ENCODE measurements at regions not wholly inside any gene's neighbourhood (a gene's known extent, or its start where the extent isn't known, plus 50 kb on each side); places are given as distances from the start of the nearest gene placed in this dataset.
A peak's percentile ranks its signal among the peaks of the same experiment; 100 is the strongest.

DNA sequence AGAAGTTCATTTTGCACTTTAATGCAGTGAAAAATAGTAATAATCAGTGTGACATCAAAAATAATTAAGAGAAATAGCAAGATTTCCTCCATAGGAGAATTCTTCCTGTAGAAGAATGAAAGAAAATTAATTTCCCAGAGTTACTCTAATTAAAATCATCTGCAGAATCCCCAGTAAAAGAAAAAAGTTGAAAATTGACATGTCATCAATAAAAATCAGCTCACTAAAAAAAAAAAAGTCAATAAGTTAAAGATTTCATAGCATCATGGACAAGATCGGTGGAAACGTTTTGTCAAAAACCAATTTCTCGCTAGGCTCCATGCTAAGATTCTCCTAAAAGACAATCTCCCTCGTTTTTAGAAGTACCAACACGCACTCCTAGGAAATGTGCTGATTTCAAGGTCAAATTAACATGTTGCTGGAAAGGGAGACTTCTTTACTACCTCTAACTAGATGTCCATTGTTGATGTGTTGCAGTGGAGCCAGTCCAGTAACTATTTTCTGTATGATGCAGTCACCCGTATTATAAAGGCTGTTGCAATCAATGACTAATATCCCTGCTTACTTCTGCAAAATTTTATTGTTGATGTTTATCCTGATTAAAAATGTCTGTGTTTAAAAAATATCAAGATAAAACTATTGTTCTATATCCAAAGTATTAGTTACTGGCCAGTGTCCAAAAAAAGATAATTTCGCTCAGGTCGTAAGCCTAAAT lies 591.9 kb upstream of the MGMT start:
- DNase-seq (ENCODE audit: low spot score): no peak

DNA sequence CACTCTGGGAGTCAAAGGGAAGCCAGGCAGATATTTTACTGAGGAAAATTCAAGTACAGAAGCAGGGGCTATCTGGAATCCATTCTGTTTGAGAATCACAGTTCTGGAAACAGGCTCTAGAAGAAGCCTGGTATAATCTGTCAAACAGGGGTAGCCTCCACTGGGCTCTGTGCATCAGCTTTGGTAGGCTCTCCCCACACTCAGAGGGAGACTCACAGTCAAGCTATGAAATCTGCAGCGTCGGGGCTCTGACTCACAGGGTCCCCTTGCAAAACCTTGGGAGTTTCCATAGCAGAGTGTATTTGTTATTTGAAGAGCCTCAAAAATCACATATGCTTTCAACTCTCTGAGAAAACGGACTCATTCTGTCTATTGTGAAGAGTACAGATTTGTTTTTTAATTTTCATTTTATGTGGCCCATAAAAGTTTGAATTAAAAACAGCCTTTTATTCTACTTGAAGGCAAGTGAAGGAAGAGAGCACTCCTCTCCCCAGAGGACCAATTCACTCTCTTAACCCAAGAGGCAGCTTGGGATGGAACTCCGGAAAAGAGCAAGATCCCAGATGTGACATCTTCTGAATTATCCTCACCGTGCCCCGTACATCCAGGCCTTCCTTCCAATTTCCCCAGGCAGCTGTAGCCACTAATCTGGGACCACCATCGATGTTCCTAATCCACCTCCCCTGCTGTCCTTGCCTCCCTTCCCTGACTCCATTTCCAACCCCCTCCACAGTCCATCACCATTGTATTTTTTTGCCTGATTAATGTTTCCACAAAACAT lies 590.9 kb upstream of the MGMT start:
- peak; percentile 16 for DNase-seq (ENCODE audit: low spot score)

DNA sequence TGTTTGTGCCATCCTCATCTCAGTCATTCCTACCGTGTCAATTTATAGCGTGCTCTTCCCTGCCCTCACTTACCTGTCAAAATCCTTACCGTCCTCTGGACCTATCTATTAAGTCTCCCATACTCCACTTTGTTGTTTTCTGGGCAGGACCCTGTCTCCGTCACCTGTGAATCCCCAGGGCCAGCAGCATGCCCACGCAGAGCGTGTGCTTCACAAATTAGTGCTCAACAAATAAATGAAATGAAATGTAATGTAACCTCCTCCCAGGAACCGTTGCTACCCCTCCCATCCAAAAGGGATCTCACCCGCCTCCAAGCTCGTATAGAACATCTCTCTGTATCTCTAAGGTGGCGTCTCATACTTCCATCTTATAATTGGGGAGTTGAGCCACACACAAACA lies 589.9 kb upstream of the MGMT start:
- DNase-seq (ENCODE audit: low spot score): no peak

DNA sequence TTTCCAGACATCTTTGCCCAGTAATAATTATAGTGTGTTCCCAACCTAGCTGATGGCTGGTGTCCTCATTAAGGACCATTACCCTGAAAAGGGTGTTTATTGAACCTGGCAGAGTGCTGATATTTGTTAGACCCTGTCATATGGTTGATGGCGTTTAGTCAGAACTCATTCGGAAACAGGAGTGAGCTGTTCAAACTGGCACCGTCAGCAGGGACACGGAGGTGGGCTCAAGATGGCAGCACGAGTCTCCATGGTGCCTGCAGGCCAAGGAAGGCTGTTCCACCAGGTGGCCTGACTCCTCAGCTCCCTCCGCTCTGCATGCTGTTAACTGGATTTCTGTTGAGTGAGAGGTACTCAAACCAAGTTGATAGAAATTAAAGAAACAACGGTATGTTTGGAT lies 589.1 kb upstream of the MGMT start:
- DNase-seq (ENCODE audit: low spot score): no peak

DNA sequence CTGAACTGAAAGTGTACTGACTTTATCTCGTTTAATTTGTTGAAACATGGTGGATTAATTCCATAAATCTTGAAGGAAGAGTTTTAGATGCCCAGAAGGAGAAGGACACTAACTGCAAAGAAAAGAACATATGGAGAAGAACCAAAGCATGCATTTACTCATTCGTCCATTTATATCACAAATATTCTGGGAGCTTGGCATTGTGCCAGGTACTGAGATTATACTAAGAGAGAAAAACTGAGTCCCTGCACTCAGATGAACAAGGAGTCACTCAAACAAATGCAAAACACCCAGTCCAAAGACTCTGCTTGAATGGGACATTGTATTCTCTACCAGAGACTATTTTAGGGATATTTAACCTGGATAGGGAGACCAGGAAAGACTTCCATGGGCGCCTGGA lies 588.0 kb upstream of the MGMT start:
- DNase-seq (ENCODE audit: low spot score): no peak

DNA sequence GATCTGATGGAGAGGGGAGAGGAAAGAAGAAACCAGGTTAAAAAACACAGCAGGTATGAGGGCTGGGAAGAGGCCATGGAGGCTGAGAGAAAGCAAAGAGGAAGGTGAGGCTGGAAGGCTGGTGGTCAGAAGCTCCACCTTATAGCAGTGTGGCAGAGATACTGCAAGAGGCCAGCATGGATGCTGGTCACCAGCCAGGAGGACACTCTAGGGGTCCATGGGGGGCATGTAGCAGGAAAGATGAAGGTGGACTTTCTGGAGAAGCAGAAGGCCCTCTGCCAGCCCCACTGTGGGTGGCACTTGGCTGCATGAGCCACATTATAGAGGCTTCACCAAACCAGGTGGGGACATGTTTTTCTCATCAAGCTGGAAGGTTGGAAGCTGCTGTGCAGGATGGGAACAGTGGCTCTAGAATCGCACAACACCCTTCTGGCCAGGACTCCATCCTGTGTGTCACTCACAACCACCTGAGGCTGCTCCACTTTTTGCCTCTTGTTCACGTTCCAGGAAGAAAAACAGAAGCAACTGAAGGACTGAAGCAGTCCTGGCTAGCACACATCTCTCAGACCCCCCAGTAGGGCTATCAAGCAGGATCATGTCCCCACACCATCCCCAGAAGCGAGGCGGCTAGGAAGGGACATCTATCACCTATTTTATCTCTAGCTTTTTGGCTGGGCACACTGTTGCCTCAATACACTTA lies 587.5 kb upstream of the MGMT start:
- no peak for DNase-seq (ENCODE audit: low spot score)

DNA sequence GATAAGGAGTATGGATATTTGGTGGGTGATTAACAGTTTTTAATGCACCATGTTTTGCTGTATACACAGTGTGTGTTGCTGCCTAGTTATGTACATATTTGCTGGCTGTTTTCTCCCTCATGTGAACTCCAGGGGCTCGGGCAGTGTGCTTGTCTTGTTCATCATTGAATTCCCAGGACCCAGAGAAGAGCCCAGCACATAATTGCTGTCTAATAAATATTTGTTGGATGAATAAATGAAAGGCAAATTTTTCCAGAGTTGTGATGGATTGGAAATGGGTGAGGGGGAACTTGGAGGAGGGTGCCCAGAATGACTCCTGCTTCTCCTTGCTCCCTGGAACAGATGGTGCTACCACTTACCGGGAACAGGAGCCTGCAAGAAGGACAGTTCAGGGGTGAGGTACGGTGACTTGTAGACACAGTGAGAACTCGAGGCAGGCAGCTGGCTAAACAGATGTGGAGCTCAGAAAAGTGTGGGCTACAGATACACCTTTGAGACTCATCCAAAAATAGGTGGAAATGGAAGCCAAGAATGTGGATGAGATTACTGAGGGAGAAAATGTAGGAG lies 586.8 kb upstream of the MGMT start:
- no peak for DNase-seq (ENCODE audit: low spot score)

DNA sequence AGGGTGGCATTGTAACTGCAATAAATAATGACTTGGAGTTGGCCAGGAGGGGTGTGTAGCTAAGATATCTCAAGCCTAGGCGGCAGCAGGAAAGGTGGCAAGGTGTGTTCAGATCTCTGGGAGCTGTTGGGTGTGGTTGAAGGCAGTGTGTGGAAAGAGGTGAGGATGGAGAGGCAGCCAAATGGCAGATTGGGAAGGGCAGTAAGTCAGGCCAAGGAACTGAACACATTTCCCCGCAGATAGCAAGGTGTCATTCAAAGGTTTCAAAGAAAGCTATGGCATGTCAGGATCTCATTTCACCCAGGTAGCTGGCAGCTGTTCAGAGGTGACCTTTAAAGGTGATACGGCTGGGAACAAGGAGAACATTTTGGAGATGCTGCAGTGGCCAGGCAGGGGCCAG lies 586.0 kb upstream of the MGMT start:
- no peak for DNase-seq (ENCODE audit: low spot score)

DNA sequence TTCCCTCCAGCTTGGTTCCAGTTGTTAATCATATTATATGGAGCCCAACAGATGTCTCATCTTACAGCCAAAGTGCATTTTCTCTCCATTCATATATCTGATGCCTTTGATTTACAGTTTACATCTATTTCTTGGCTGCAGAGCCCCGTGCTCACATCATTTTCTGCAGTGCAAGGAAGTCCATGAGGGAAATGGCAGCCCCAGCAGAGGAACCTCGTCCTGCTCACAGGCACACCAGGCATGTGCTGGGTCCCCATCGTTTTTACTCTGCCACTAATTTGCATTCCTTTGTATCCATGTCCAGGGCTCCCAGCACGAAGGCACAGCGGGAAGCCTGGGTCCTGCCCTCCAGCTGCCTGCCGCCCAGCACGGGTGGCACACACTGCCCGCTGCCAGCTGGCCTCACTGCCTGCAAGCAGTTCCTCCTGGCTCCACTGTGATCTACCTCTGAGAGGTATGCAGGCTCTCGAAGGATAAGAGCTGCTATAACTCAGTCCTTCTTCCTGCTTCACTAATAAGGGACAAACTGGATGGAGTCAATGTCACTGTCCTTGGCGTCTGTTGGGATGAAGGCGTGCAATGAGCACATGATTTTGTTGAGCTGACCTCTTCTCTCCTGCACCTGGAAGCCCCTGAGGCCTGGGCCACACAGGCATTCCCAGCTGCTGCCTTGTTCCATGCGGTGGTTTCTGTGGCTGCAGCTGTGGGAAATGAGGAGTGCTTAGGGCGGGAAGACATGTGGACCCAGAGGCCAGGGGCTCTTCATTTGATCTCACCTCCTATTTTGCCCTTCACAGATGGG lies 583.6 kb upstream of the MGMT start:
- DNase-seq (ENCODE audit: low spot score): no peak

DNA sequence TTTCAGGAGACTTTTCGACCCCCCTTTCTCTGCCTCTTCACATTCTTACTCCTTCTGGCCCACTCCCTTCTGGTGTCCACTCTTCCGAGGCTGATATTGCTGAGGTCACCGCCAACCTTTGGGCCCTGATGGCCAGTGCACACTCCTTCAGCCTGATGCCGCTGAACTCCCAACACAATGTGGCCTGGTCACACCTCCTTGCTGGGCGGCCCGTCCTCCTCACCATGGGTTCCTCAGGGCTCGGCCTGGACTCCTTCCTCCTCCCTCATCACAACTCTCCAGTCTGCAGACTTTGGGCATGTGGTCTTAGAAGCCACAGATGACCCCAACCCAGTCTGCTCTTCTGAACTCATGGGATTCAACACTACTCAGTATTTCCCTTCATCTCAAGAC lies 583.0 kb upstream of the MGMT start:
- DNase-seq (ENCODE audit: low spot score): no peak

DNA sequence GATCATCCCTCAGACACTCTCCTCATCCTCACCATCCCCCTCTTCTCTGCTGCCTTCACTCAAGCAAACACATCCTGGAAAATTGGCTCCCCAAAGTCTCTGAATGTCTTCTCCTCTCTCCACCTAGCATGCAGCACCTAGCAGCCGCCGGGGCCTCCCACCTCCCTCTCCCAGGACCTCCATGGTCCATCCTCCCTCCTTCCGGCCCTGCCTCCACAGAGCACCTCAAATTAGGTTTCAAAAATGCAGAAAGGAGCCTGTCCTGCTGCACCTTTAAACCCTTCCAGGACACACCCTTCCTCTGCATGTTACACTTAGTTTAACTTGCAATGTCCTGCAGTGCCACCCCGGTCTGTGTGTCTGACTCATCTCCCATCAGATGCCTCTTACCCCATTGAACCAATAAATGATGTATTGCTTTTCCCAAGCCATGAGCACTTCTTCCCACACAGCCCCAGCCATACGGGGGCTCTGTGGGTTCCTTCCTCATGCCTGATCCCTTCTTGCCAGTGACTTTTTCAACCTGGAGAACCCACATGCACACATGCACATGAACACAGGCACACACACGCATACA lies 582.5 kb upstream of the MGMT start:
- no peak for DNase-seq (ENCODE audit: low spot score)

DNA sequence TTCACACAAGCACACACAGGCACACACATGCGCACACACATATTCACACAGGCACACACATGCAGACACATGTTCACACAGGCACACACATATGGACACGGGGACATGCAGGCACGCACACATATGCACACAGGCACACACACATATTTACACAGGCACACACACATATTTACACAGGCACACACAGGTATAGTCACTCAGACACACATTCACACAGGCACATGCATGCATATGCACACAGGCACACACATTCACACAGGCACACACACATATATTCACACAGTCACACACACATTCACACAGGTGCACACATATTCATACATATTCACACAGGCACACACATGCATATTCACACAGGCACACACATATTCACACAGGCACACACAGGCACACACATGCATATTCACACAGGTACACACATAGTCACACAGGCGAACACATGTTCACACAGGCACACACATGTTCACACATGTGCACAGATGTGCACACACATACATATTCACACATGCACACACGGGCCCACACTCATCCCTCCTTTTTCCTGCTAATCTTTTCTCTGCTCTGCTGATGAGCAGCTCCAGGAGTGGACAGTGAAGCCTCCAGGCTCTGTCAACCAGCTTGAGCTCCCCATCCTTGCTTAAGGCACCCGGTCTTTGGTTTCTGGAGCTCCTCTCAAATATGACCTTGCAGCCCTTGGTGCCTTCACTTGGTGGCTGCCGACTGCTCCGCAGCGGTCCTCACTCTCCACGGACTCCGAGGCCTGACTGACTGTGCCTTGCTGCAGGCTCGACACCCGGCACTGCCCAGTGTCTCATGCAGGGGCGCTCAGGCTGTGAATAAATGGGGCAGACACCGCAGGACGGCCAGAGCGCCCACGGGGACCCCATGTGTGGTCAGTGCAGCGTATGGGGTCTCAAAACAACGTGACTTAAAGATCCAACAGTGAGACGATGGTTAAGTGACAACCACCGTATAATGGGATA lies 581.2 kb upstream of the MGMT start:
- no peak for DNase-seq (ENCODE audit: low spot score)

DNA sequence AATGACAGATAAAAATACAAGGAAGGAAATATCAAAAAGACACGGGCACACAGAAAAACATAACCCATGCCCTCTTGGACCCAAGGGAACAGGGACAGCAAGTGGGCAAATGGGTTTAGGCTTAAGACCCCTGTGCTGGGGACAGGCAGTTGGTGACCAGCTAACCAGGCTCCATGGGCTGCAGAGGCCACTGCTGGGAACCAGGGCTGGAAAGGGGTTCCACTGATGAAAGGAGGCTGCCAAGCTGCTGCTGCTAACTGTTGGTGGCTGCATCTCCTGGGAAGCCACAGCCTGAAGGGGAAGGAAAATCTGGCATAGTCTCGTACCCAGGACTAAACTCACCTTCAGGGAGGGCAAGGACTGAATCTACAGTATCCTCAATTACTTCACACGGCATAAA lies 579.2 kb upstream of the MGMT start:
- no peak for DNase-seq (ENCODE audit: low spot score)

DNA sequence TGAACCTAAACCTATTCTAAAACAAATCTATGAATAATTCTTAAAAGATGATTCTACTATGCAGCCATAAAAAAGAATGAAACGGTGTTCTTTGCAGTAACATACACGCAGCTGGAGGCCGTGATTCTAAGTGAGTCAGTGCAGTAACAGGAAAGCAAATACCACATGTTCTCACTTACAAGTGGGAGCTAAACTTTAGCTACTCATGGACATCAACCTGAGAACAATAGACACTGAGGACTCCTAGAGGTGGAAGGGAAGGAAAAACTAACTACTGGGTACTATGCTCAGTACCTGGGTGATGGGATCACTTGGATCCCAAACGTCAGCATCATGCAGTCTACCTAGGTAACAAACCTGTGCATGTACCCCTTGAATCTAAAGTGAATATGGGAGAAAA lies 575.0 kb upstream of the MGMT start:
- DNase-seq (ENCODE audit: low spot score): no peak

DNA sequence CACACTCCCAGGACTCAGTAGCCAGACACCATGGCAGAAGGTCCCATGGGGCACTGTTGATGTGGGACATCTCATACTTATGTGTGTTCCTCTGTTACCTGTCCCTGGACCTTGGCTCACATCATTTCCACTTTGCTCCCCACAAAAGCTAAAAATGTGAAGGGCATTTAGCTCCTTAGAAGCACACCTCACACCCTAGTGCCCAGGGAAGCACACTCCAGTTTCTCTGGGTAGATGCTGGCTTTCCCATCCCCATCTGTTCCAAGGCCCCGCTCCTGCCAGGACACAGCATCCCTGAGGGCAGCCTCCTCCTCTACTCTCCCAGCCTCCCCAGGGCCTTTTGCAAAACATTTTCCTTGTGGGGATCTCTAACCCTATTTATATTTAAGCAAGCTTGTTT lies 572.4 kb upstream of the MGMT start:
- no peak for DNase-seq (ENCODE audit: low spot score)

DNA sequence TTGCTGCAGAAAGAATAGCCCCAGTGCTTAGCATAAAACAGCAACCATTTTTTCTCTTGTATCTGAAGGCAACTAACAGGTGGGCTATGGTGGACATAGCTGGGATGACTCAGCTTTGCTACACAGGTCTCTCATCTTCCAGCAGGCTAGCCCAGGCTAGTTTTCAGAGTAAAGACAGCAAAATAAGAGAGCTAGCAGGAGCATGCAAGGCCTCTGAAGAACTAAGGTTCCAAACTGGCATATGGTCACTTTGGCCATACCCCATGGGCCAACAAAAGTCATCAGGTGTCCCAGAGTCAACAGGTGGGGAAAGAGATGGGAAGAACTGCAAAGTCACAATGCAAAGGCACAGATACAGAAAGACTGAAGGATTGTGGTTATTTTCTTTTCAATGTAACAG lies 571.6 kb upstream of the MGMT start:
- DNase-seq (ENCODE audit: low spot score): no peak

DNA sequence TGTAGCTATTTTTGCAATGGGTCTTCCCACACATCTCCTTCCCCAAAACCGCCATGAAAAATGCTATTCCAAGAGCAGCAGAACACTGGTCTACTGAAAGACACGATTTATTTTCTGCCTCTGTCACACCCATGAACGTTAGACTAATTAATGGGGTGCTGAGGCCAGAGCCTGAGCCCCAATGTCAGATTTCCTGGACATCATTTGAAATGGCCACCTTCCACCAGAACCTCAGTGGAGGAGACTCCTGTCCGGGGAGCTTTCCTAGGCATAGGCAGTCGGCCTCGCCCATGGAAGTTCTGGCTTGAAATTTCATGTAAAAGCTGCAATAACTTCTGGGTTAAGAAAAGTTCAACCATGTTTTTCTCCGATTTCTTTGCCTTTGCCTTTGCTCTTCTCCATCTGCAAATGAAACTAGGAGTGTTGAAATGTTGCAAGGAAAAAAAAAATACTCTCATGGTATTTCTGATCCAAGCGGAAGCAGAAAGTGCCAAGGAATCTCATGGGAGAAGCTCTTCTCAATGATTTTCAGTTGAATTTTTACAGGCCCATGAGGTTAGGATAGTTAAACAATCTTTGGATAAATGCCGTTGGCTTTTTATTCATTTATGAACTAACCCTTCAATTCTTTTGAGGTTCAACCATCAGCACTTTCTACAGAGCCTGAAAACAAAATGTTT lies 570.8 kb upstream of the MGMT start:
- DNase-seq (ENCODE audit: low spot score): no peak

DNA sequence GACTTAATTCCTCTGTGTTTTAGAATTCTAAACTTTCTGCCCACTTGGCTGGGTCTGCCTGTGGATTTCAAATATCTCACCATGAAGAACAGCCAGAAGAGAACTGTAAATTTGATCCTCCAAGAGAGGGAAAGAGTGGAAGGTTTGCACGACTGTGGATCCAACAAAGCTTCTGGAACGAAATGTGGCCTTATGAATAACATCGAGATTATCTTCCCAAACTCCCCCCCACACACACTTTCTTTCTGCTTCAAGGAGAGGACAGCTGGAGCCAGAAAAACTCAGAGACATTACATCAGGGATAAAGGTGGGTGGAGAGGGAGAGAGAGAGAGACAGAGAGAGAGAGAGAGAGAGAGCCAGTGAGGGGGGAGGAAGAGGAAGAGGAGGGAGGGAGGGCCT lies 570.1 kb upstream of the MGMT start:
- no peak for DNase-seq (ENCODE audit: low spot score)

DNA sequence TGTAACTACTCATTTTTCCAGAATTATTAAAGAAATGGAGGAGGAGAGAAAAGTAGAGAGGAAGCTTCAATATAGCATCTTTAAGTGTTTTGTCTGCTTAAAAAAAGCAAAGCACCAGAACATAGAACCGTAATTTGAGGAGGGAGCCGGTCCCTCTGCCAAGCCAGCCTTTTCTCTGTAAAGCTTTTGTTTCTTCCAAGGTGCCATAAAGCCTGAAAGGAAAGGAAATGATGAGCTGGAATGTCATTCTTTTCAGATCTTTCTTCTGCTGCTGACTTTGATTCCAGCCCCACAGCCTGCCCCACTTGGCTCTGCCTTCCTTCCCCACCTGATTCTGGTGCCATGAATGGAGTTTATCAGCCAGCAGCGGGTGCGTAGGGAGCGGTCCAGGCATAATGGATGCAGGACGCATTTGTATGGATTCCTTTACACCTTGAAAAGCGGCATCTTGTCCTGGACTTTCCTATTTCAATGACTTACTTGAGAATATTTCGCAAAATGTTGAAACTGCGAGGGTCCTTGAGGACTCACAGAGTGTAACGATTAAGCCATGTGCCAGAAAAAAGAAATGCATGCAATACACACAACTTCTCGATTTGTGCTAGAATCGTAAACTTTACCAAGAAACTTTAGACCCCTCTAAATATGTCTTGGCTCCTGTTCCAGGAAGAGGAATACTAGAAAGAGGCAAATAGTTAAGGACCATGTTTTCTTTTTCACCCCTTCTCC lies 569.5 kb upstream of the MGMT start:
- no peak for DNase-seq (ENCODE audit: low spot score)
